Neural cell (in vitro differentiated cells): ENCODE measurements at regions not wholly inside any gene's neighbourhood (a gene's known extent, or its start where the extent isn't known, plus 50 kb on each side); places are given as distances from the start of the nearest gene placed in this dataset.

ENCODE experiments used
- H2AFZ ChIP-seq: fragments of 200-600, 300-800 bp; sonication (generic), shearing (Covaris generic); 2 replicates; pipeline ENCODE4 v1.6.0; 2014; ENCODE audit warnings: low read depth, mild to moderate bottlenecking, antibody characterized with exemption, low read length, moderate library complexity
- H3F3A ChIP-seq: fragments of 200-600 bp; shearing (Covaris generic); 2 replicates; pipeline ENCODE4 v1.6.1; 2016; ENCODE audit warnings: mild to moderate bottlenecking, moderate library complexity, mixed read lengths, antibody characterized with exemption, low read length; ENCODE audit not compliant: insufficient read depth, poor library complexity, severe bottlenecking
- H3K27ac ChIP-seq: fragments of 200-600, 300-800 bp; sonication (generic), shearing (Covaris generic); 2 replicates; pipeline ENCODE4 v1.5.1; 2014; ENCODE audit warnings: mild to moderate bottlenecking, low read length, moderate library complexity
- H3K27me3 ChIP-seq: fragments of 300-800, 200-600 bp; sonication (generic), shearing (Covaris generic); 2 replicates; pipeline ENCODE4 v1.6.0; 2014; ENCODE audit warnings: mild to moderate bottlenecking, low read depth, low read length, moderate library complexity; ENCODE audit not compliant: insufficient read depth
- H3K36me3 ChIP-seq: fragments of 300-800, 200-600 bp; sonication (generic), shearing (Covaris generic); 2 replicates; pipeline ENCODE4 v1.5.1; 2014; ENCODE audit warnings: mild to moderate bottlenecking, antibody characterized with exemption, low read length, moderate library complexity; ENCODE audit not compliant: insufficient read depth
- H3K4me2 ChIP-seq: fragments of 300-800, 200-600 bp; sonication (generic), shearing (Covaris generic); 2 replicates; pipeline ENCODE4 v1.6.0; 2014; ENCODE audit warnings: mild to moderate bottlenecking, low read length
- H3K4me3 ChIP-seq: fragments of 300-800, 200-600 bp; sonication (generic), shearing (Covaris generic); 2 replicates; pipeline ENCODE4 v1.5.1; 2014; ENCODE audit warnings: mild to moderate bottlenecking, low read length, moderate library complexity
- H3K79me2 ChIP-seq: fragments of 200-600 bp; shearing (Covaris generic); replicated peaks from 2 replicates; pipeline ENCODE4 v1.6.0; 2014; ENCODE audit warnings: mild to moderate bottlenecking, low read length, moderate library complexity; ENCODE audit not compliant: insufficient read depth
- H3K9ac ChIP-seq: fragments of 300-800, 200-600 bp; sonication (generic), shearing (Covaris generic); 2 replicates; pipeline ENCODE4 v1.6.1; 2016; ENCODE audit warnings: mild to moderate bottlenecking, low read length, mixed read lengths
- H3K9me2 ChIP-seq: fragments of 200-600 bp; shearing (Covaris generic); 2 replicates; pipeline ENCODE4 v1.6.1; 2016; ENCODE audit warnings: mild to moderate bottlenecking, low read length, mixed read lengths; ENCODE audit not compliant: insufficient read depth
- H3K9me3 ChIP-seq: fragments of 200-600, 300-800 bp; sonication (generic), shearing (Covaris generic); 2 replicates; pipeline ENCODE4 v1.6.1; 2016; ENCODE audit warnings: mild to moderate bottlenecking, mixed run types, low read length, moderate library complexity, mixed read lengths
- H4K20me1 ChIP-seq: fragments of 200-600 bp; shearing (Covaris generic); 2 replicates; pipeline ENCODE4 v1.6.1; 2016; ENCODE audit warnings: mild to moderate bottlenecking, mixed run types; ENCODE audit not compliant: insufficient read depth
- EP300 ChIP-seq: fragments of 450-650 bp; conservative IDR thresholded peaks from 2 replicates; pipeline ENCODE4 v1.6.1; 2014; ENCODE audit warnings: antibody characterized with exemption, mild to moderate bottlenecking, moderate library complexity; ENCODE audit not compliant: poor library complexity, severe bottlenecking
- EZH2 ChIP-seq: fragments of 200-600, 300-800 bp; shearing (Covaris generic), sonication (generic); IDR thresholded peaks from 2 replicates; pipeline ENCODE4 v1.6.1; 2014; ENCODE audit warnings: antibody characterized with exemption, low read length, borderline replicate concordance, mild to moderate bottlenecking; ENCODE audit not compliant: insufficient read depth, poor library complexity, severe bottlenecking
- MXI1 ChIP-seq: fragments of 450-650 bp; conservative IDR thresholded peaks from 2 replicates; pipeline ENCODE4 v1.6.1; 2014; ENCODE audit warnings: antibody characterized with exemption, mild to moderate bottlenecking; ENCODE audit not compliant: poor library complexity, severe bottlenecking
- POLR2AphosphoS5 ChIP-seq: IDR thresholded peaks from 2 replicates; pipeline ENCODE4 v1.6.1; 2012
- RAD21 ChIP-seq: fragments of 450-650 bp; conservative IDR thresholded peaks from 2 replicates; pipeline ENCODE4 v1.6.1; 2014; ENCODE audit warnings: antibody characterized with exemption, mild to moderate bottlenecking, moderate library complexity
- SMC3 ChIP-seq: fragments of 450-650 bp; conservative IDR thresholded peaks from 2 replicates; pipeline ENCODE4 v1.6.1; 2014; ENCODE audit warnings: antibody characterized with exemption, mild to moderate bottlenecking, moderate library complexity; ENCODE audit not compliant: poor library complexity
- TAF1 ChIP-seq: IDR thresholded peaks from 2 replicates; pipeline ENCODE4 v1.6.1; 2012; ENCODE audit warnings: low read depth
- TF ChIP-seq, protein P1 (sequence below): fragments of 450-650 bp; IDR thresholded peaks from 2 replicates; pipeline ENCODE4 v1.5.1; 2014; ENCODE audit warnings: antibody characterized with exemption, mild to moderate bottlenecking, moderate library complexity; ENCODE audit not compliant: poor library complexity, severe bottlenecking
- TF ChIP-seq, protein P2 (sequence below): IDR thresholded peaks from 2 replicates; pipeline ENCODE4 v1.6.1; 2012; ENCODE audit warnings: borderline replicate concordance

- Histone ChIP-seq H3K9ac (no peak overlapping the region), H3K27ac (no peak overlapping the region), H3K4me3 (no peak overlapping the region), H3K4me2 (no peak overlapping the region), H3F3A (no peaks in the 10 kb centered on the region), H3K9me3 (no peaks in the 10 kb centered on the region), H3K36me3 (no peaks in the 10 kb centered on the region), H3K27me3 (no peaks in the 10 kb centered on the region), H3K79me2 (no peaks in the 10 kb centered on the region), H4K20me1 (no peaks in the 10 kb centered on the region), H3K9me2 (no peaks in the 10 kb centered on the region), H2AFZ (no peak overlapping the region)
- TF ChIP-seq EP300 (peak; percentile 20), EZH2 (no peak)
- TF ChIP-seq, protein P1, sequence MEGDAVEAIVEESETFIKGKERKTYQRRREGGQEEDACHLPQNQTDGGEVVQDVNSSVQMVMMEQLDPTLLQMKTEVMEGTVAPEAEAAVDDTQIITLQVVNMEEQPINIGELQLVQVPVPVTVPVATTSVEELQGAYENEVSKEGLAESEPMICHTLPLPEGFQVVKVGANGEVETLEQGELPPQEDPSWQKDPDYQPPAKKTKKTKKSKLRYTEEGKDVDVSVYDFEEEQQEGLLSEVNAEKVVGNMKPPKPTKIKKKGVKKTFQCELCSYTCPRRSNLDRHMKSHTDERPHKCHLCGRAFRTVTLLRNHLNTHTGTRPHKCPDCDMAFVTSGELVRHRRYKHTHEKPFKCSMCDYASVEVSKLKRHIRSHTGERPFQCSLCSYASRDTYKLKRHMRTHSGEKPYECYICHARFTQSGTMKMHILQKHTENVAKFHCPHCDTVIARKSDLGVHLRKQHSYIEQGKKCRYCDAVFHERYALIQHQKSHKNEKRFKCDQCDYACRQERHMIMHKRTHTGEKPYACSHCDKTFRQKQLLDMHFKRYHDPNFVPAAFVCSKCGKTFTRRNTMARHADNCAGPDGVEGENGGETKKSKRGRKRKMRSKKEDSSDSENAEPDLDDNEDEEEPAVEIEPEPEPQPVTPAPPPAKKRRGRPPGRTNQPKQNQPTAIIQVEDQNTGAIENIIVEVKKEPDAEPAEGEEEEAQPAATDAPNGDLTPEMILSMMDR: no peak
Measured at GRCh38 chr3:82294609-82295008, 533.2 kb upstream of the GBE1 start.

- Histone ChIP-seq H3K4me3 (no peak overlapping the region), H3K9me3 (no peaks in the 10 kb centered on the region), H4K20me1 (no peaks in the 10 kb centered on the region), H3F3A (no peaks in the 10 kb centered on the region), H3K9me2 (no peaks in the 10 kb centered on the region), H3K4me2 (no peak overlapping the region), H3K9ac (no peak overlapping the region), H3K27me3 (no peaks in the 10 kb centered on the region), H3K36me3 (no peaks in the 10 kb centered on the region), H3K27ac (no peak overlapping the region), H2AFZ (no peak overlapping the region), H3K79me2 (no peaks in the 10 kb centered on the region)
- no peak for TF ChIP-seq SMC3
- no peak for TF ChIP-seq EP300
- TF ChIP-seq RAD21: no peak
- no peak for TF ChIP-seq MXI1
- no peak for TF ChIP-seq POLR2AphosphoS5
- no peak for TF ChIP-seq TAF1
- TF ChIP-seq, protein P1: no peak
- no peak for TF ChIP-seq EZH2
- TF ChIP-seq, protein P2, sequence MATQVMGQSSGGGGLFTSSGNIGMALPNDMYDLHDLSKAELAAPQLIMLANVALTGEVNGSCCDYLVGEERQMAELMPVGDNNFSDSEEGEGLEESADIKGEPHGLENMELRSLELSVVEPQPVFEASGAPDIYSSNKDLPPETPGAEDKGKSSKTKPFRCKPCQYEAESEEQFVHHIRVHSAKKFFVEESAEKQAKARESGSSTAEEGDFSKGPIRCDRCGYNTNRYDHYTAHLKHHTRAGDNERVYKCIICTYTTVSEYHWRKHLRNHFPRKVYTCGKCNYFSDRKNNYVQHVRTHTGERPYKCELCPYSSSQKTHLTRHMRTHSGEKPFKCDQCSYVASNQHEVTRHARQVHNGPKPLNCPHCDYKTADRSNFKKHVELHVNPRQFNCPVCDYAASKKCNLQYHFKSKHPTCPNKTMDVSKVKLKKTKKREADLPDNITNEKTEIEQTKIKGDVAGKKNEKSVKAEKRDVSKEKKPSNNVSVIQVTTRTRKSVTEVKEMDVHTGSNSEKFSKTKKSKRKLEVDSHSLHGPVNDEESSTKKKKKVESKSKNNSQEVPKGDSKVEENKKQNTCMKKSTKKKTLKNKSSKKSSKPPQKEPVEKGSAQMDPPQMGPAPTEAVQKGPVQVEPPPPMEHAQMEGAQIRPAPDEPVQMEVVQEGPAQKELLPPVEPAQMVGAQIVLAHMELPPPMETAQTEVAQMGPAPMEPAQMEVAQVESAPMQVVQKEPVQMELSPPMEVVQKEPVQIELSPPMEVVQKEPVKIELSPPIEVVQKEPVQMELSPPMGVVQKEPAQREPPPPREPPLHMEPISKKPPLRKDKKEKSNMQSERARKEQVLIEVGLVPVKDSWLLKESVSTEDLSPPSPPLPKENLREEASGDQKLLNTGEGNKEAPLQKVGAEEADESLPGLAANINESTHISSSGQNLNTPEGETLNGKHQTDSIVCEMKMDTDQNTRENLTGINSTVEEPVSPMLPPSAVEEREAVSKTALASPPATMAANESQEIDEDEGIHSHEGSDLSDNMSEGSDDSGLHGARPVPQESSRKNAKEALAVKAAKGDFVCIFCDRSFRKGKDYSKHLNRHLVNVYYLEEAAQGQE: no peak
Measured at GRCh38 chr3:82293867-82294266, 532.4 kb upstream of the GBE1 start.
